ENCODE measurements at regions not wholly inside any gene's neighbourhood (a gene's known extent, or its start where the extent isn't known, plus 50 kb on each side); places are given as distances from the start of the nearest gene placed in this dataset.

GRCh38 chr21:22399681-22400514 lies 1401.7 kb downstream of the NCAM2 start:
- no peak for DNase-seq

- no peak for DNase-seq
Measured at GRCh38 chr21:22409571-22409970, 1411.4 kb downstream of the NCAM2 start.

GRCh38 chr21:22416555-22416954 lies 1418.3 kb downstream of the NCAM2 start:
- DNase-seq: no peak

- no peak for DNase-seq
Measured at GRCh38 chr21:22421416-22422180, 1423.4 kb downstream of the NCAM2 start.

- DNase-seq: no peak
Measured at GRCh38 chr21:22438428-22439086, 1440.3 kb downstream of the NCAM2 start.

GRCh38 chr21:22444990-22445389 lies 1446.8 kb downstream of the NCAM2 start:
- DNase-seq: no peak

GRCh38 chr21:22450507-22450906 lies 1452.3 kb downstream of the NCAM2 start:
- DNase-seq: no peak

GRCh38 chr21:22456241-22456640 lies 1458.0 kb downstream of the NCAM2 start:
- DNase-seq: no peak

- DNase-seq: no peak
Measured at GRCh38 chr21:22468893-22469292, 1470.7 kb downstream of the NCAM2 start.

- no peak for DNase-seq
Measured at GRCh38 chr21:22474403-22474802, 1476.2 kb downstream of the NCAM2 start.

GRCh38 chr21:22476214-22476613 lies 1478.0 kb downstream of the NCAM2 start:
- no peak for DNase-seq

- no peak for DNase-seq
Measured at GRCh38 chr21:22476726-22477646, 1478.8 kb downstream of the NCAM2 start.

GRCh38 chr21:22490049-22490448 lies 1491.8 kb downstream of the NCAM2 start:
- DNase-seq: no peak

GRCh38 chr21:22516230-22516629 lies 1518.0 kb downstream of the NCAM2 start:
- DNase-seq: no peak

- DNase-seq: no peak
Measured at GRCh38 chr21:22535630-22536029, 1537.4 kb downstream of the NCAM2 start.

- DNase-seq: no peak
Measured at GRCh38 chr21:22536509-22536908, 1538.3 kb downstream of the NCAM2 start.

GRCh38 chr21:22544747-22545146 lies 1546.5 kb downstream of the NCAM2 start:
- DNase-seq: no peak

- no peak for DNase-seq
Measured at GRCh38 chr21:22552390-22552789, 1554.2 kb downstream of the NCAM2 start.

- DNase-seq: no peak
Measured at GRCh38 chr21:22554690-22555316, 1556.6 kb downstream of the NCAM2 start.

GRCh38 chr21:22556829-22557228 lies 1558.6 kb downstream of the NCAM2 start:
- DNase-seq: no peak

- no peak for DNase-seq
Measured at GRCh38 chr21:22561946-22562345, 1563.7 kb downstream of the NCAM2 start.

All from muscle of back (tissue), 3 donors.